Astrocyte (in vitro differentiated cells and primary cell): ENCODE measurements at regions not wholly inside any gene's neighbourhood (a gene's known extent, or its start where the extent isn't known, plus 50 kb on each side); places are given as distances from the start of the nearest gene placed in this dataset.

ENCODE experiments used
- DNase-seq: peaks from one replicate; pipeline ENCODE4 v3.0.0-alpha.2; 2010; ENCODE audit warnings: low read depth
- FAIRE-seq: peaks from 2 replicates; lab custom pipeline; 2011; peaks lifted over from hg19 to GRCh38; lab: Jason Lieb, UNC
- H2AFZ ChIP-seq: 2 replicates; pipeline ENCODE4 v1.6.0; 2012; ENCODE audit warnings: low read depth, low read length, inconsistent platforms
- H3K27ac ChIP-seq: 2 replicates; pipeline ENCODE4 v1.5.1; 2011; ENCODE audit warnings: low read depth, low read length, inconsistent platforms
- H3K27me3 ChIP-seq: 2 replicates; pipeline ENCODE4 v1.6.0; 2011; ENCODE audit warnings: low read length, inconsistent platforms; ENCODE audit not compliant: insufficient read depth
- H3K36me3 ChIP-seq: 2 replicates; pipeline ENCODE4 v1.5.1; 2011; ENCODE audit warnings: low read length, inconsistent platforms; ENCODE audit not compliant: insufficient read depth
- H3K4me1 ChIP-seq: 2 replicates; pipeline ENCODE4 v1.5.1; 2011; ENCODE audit warnings: low read length, inconsistent platforms; ENCODE audit not compliant: insufficient read depth
- H3K4me2 ChIP-seq: 2 replicates; pipeline ENCODE4 v1.6.0; 2012; ENCODE audit warnings: low read length, inconsistent platforms
- H3K4me3 ChIP-seq: 2 replicates; pipeline ENCODE4 v1.5.1; 2011; ENCODE audit warnings: low read depth, mild to moderate bottlenecking, low read length, inconsistent platforms; ENCODE audit not compliant: insufficient read depth
- H3K79me2 ChIP-seq: 2 replicates; pipeline ENCODE4 v1.6.0; 2012; ENCODE audit warnings: mild to moderate bottlenecking, low read length, inconsistent platforms; ENCODE audit not compliant: insufficient read depth
- H3K9ac ChIP-seq: 2 replicates; pipeline ENCODE4 v1.6.0; 2012; ENCODE audit warnings: mild to moderate bottlenecking, low read length, inconsistent platforms
- H3K9me3 ChIP-seq: 2 replicates; pipeline ENCODE4 v1.5.1; 2012; ENCODE audit warnings: low read depth, mild to moderate bottlenecking, low read length, inconsistent platforms; ENCODE audit not compliant: insufficient read depth
- H4K20me1 ChIP-seq: 2 replicates; pipeline ENCODE4 v1.6.0; 2012; ENCODE audit warnings: low read length, inconsistent platforms; ENCODE audit not compliant: insufficient read depth
- H3K27ac Mint-ChIP-seq: one replicate; pipeline ENCODE4 v1.8.0; 2021; ENCODE audit warnings: mild to moderate bottlenecking, mixed read lengths; ENCODE audit not compliant: unreplicated experiment
- H3K27me3 Mint-ChIP-seq: one replicate; pipeline ENCODE4 v1.8.0; 2021; ENCODE audit warnings: low read depth, mixed read lengths; ENCODE audit not compliant: unreplicated experiment
- H3K36me3 Mint-ChIP-seq: one replicate; pipeline ENCODE4 v1.8.0; 2021; ENCODE audit warnings: low read depth, mixed read lengths; ENCODE audit not compliant: unreplicated experiment
- H3K4me1 Mint-ChIP-seq: one replicate; pipeline ENCODE4 v1.8.0; 2021; ENCODE audit warnings: low read depth, mixed read lengths; ENCODE audit not compliant: unreplicated experiment
- H3K4me3 Mint-ChIP-seq: one replicate; pipeline ENCODE4 v1.8.0; 2021; ENCODE audit warnings: mild to moderate bottlenecking, moderate library complexity, mixed read lengths; ENCODE audit not compliant: unreplicated experiment
- H3K9me3 Mint-ChIP-seq: one replicate; pipeline ENCODE4 v1.8.0; 2021; ENCODE audit warnings: mild to moderate bottlenecking, mixed read lengths; ENCODE audit not compliant: unreplicated experiment
- CTCF ChIP-seq: IDR thresholded peaks from 2 replicates; pipeline ENCODE4 v1.5.1; 2011; ENCODE audit warnings: low read depth, mild to moderate bottlenecking, inconsistent platforms, low read length, moderate library complexity; ENCODE audit not compliant: insufficient read depth
- EZH2 ChIP-seq: IDR thresholded peaks from 2 replicates; pipeline ENCODE4 v1.6.1; 2012; ENCODE audit warnings: mild to moderate bottlenecking, low read length, inconsistent platforms; ENCODE audit not compliant: insufficient read depth

- Histone ChIP-seq H3K27ac (no peak overlapping the region), H3K36me3 (no peaks in the 10 kb centered on the region), H2AFZ (no peak overlapping the region), H3K4me3 (no peak overlapping the region), H3K9ac (no peak overlapping the region), H3K4me2 (no peak overlapping the region), H3K4me1 (no peaks in the 10 kb centered on the region), H3K27me3 (no peaks in the 10 kb centered on the region), H4K20me1 (no peaks in the 10 kb centered on the region), H3K79me2 (no peaks in the 10 kb centered on the region), H3K9me3 (no peaks in the 10 kb centered on the region)
- no peak for DNase-seq
- H3K27ac Mint-ChIP-seq: no peak overlapping the region
- peaks cover 2% of the 10 kb centered on the region for H3K27me3 Mint-ChIP-seq
- no peaks in the 10 kb centered on the region for H3K4me1 Mint-ChIP-seq
- H3K4me3 Mint-ChIP-seq: no peak overlapping the region
- no peak for TF ChIP-seq CTCF
- TF ChIP-seq EZH2: no peak
- FAIRE-seq: no peak
- H3K9me3 Mint-ChIP-seq: no peaks in the 10 kb centered on the region
- H3K36me3 Mint-ChIP-seq: no peaks in the 10 kb centered on the region
Measured at GRCh38 chr14:29391801-29392200, 535.8 kb downstream of the PRKD1 start.

DNA sequence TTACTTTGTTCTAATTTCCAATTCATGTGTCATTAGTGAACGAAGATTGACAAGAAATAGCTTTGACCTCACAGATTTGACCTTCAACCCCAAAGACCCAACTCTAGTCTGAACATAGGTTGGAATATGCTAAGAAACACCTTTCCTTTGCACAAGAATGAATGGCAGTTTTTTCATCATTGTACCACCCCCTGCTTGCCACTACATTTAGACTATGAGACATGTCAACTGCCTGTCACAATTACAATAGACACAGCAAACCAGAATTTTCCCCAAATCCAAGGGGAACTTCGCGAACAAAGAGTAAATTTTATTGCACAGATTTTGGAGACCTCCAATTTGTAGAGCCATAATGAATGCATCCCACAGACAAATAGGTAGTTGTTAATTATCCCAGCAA is 535.4 kb downstream of the PRKD1 start:
- no peak overlapping the region for H3K27ac ChIP-seq
- H4K20me1 ChIP-seq: no peaks in the 10 kb centered on the region
- no peaks in the 10 kb centered on the region for H3K9me3 ChIP-seq
- H3K9ac ChIP-seq: no peak overlapping the region
- H3K4me2 ChIP-seq: no peak overlapping the region
- no peaks in the 10 kb centered on the region for H3K27me3 ChIP-seq
- Mint-ChIP-seq H3K4me3 (no peak overlapping the region), H3K27ac (no peak overlapping the region), H3K9me3 (no peaks in the 10 kb centered on the region), H3K27me3 (peaks cover 2% of the 10 kb centered on the region), H3K36me3 (no peaks in the 10 kb centered on the region), H3K4me1 (no peaks in the 10 kb centered on the region)
- FAIRE-seq (no peak), DNase-seq (no peak)
- TF ChIP-seq CTCF: no peak
- no peak for TF ChIP-seq EZH2
- no peak overlapping the region for H2AFZ ChIP-seq
- no peaks in the 10 kb centered on the region for H3K36me3 ChIP-seq
- H3K4me3 ChIP-seq: no peak overlapping the region
- H3K4me1 ChIP-seq: no peaks in the 10 kb centered on the region
- H3K79me2 ChIP-seq: no peaks in the 10 kb centered on the region

- Histone ChIP-seq H3K4me3 (no peak overlapping the region), H3K4me1 (no peaks in the 10 kb centered on the region), H4K20me1 (no peaks in the 10 kb centered on the region), H3K9ac (no peak overlapping the region), H3K9me3 (no peaks in the 10 kb centered on the region), H3K79me2 (no peaks in the 10 kb centered on the region), H3K4me2 (no peak overlapping the region), H3K27ac (no peak overlapping the region), H3K36me3 (no peaks in the 10 kb centered on the region), H3K27me3 (no peaks in the 10 kb centered on the region), H2AFZ (no peak overlapping the region)
- Mint-ChIP-seq H3K9me3 (peaks cover 3% of the 10 kb centered on the region), H3K36me3 (no peaks in the 10 kb centered on the region), H3K4me1 (no peaks in the 10 kb centered on the region), H3K27ac (no peak overlapping the region), H3K27me3 (no peaks in the 10 kb centered on the region), H3K4me3 (no peak overlapping the region)
- TF ChIP-seq CTCF: no peak
- no peak for TF ChIP-seq EZH2
- FAIRE-seq: no peak
- DNase-seq: no peak
Measured at GRCh38 chr14:29403091-29403490, 524.6 kb downstream of the PRKD1 start.
